ENCODE measurements at regions not wholly inside any gene's neighbourhood (a gene's known extent, or its start where the extent isn't known, plus 50 kb on each side); places are given as distances from the start of the nearest gene placed in this dataset.

DNA sequence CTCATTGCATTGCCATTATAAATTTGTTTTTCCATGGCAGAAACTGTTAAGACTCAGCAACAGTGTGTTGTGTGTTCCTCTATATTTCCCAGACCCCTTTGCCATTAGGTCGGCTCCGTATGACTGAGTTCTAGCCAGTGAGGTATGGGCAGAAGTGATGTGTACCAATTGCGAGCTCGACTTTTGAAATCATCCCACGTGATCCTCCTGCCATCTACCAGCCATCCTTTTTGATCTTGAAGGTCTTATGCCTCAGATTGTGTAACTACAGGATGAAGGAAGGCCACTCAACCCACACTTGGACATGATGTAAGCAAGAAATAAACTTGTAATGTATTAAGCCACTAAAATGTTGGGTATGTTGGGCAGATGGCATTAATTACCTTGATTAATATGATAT is 562.3 kb downstream of the PDCD6IP start:
- intact Hi-C loops (cut with micrococcal nuclease): no loop called here
- Mint-ChIP-seq H3K4me3 (no peak overlapping the region), H3K4me1 (peaks cover 10% of the 10 kb centered on the region), H3K27ac (no peak overlapping the region), H3K27me3 (no peaks in the 10 kb centered on the region), H3K36me3 (ENCODE audit: low read depth) (no peaks in the 10 kb centered on the region), H3K9me3 (no peaks in the 10 kb centered on the region)
- DNase-seq (no peak), ATAC-seq (ENCODE audit: low read depth) (no peak)
- ChIA-PET CTCF (no interaction called here), POLR2A (no interaction called here)
- TF ChIP-seq, protein P1, sequence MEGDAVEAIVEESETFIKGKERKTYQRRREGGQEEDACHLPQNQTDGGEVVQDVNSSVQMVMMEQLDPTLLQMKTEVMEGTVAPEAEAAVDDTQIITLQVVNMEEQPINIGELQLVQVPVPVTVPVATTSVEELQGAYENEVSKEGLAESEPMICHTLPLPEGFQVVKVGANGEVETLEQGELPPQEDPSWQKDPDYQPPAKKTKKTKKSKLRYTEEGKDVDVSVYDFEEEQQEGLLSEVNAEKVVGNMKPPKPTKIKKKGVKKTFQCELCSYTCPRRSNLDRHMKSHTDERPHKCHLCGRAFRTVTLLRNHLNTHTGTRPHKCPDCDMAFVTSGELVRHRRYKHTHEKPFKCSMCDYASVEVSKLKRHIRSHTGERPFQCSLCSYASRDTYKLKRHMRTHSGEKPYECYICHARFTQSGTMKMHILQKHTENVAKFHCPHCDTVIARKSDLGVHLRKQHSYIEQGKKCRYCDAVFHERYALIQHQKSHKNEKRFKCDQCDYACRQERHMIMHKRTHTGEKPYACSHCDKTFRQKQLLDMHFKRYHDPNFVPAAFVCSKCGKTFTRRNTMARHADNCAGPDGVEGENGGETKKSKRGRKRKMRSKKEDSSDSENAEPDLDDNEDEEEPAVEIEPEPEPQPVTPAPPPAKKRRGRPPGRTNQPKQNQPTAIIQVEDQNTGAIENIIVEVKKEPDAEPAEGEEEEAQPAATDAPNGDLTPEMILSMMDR (IDR thresholded peaks at IDR 0.05): no peak

DNA sequence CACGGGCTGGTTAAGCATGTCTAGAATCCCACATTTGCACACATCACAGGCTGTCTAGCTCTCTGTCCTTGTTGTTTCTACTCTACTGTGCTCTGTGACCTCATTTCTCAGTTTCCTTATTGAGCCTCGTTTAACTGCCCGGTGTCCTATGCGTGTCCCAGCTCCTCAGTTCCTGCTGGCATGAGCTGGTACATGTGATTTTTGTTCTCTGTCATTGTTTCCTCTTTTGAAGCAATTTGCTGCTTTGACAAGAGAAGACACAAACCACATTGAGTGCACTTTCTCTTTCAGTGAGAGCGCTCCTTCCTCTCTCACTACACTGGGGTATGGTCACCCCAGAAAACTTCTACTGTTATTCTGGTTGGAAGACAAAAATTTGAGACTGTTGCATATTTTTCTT is 563.5 kb downstream of the PDCD6IP start:
- peak; percentile 52 for ATAC-seq (ENCODE audit: low read depth)

DNA sequence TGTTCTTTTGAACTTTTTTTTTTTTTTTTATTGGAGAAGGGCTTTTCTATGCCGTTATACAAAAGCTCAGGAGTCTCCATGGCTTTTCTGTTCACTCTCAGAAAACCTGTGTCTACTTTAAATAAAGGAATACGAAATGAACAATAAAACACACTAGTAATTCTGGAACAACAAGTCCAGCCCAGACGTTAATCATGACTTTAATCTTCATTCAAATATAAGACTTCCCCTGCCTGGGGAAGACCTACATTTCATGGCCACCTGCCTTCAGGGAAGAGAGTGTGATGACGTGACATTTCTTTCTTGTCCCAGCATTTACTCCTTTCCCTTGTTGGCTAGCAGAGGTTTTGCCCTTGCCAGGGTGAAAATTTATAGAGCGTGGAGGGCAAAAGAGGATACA is 564.5 kb downstream of the PDCD6IP start:
- Mint-ChIP-seq H3K27me3 (no peaks in the 10 kb centered on the region), H3K9me3 (no peaks in the 10 kb centered on the region), H3K27ac (no peak overlapping the region), H3K4me3 (no peak overlapping the region), H3K36me3 (ENCODE audit: low read depth) (no peaks in the 10 kb centered on the region), H3K4me1 (peaks cover 10% of the 10 kb centered on the region)
- ChIA-PET CTCF (no interaction called here), POLR2A (no interaction called here)
- TF ChIP-seq, protein P1 (IDR thresholded peaks at IDR 0.05): no peak
- ATAC-seq (ENCODE audit: low read depth) (no peak), DNase-seq (no peak)
- intact Hi-C loops (cut with micrococcal nuclease): no loop called here

More for the DNA sequence above, 563.5 kb downstream of the PDCD6IP start:
- peak overlapping the region; percentile 8 for H3K4me3 Mint-ChIP-seq
- POLR2A ChIA-PET: no interaction called here
- intact Hi-C loops (cut with micrococcal nuclease): no loop called here
- H3K4me1 Mint-ChIP-seq: peaks cover 10% of the 10 kb centered on the region
- TF ChIP-seq, protein P1 (IDR thresholded peaks at IDR 0.05): no peak
- no peaks in the 10 kb centered on the region for H3K9me3 Mint-ChIP-seq
- no peaks in the 10 kb centered on the region for H3K36me3 Mint-ChIP-seq (ENCODE audit: low read depth)
- no peak overlapping the region for H3K27ac Mint-ChIP-seq
- CTCF ChIA-PET: no interaction called here
- H3K27me3 Mint-ChIP-seq: no peaks in the 10 kb centered on the region
- no peak for DNase-seq

DNA sequence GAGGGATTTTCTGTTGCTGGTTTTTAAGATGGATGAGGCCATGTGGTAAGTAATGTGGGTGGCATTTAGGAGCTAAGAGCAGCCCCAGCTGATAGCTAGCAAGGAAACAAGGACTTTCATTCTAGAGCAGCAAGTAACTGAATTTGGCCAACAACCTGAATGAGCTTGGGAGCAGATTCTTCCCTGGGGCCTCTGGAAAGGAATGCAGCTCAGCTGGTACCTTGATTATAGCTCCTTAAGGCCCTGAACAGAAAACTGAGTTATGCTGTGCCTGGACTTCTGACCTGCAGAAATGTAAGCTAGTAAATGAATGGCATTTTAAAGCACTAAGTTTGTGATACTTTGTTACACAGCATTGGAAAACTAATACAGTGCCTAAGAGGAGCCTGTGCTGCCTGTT is 565.5 kb downstream of the PDCD6IP start:
- Mint-ChIP-seq H3K9me3 (no peaks in the 10 kb centered on the region), H3K4me1 (peaks cover 10% of the 10 kb centered on the region), H3K4me3 (no peak overlapping the region), H3K36me3 (ENCODE audit: low read depth) (no peaks in the 10 kb centered on the region), H3K27me3 (no peaks in the 10 kb centered on the region), H3K27ac (no peak overlapping the region)
- DNase-seq: no peak
- intact Hi-C loops (cut with micrococcal nuclease): no loop called here
- ChIA-PET POLR2A (no interaction called here), CTCF (no interaction called here)
- no peak for ATAC-seq (ENCODE audit: low read depth)
- TF ChIP-seq, protein P1 (IDR thresholded peaks at IDR 0.05): no peak

DNA sequence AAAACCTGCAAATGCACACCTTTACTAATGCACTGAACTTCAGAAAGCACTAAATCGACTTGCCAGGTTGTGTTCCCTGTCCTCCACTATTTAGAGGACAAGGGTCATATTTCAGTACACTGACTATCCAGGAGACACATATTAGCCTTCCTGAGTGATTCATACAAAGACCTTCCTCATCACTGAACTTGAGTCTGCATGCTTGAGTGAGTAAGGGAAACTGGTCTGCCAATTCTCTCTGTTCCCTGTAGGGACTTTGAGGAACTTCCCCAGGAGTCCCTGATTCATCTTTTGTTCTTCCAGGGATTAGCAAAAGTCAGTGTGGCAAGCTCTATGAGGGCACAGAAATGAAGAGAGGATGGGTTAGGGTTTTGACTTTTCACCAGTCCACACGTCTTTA is 565.9 kb downstream of the PDCD6IP start:
- Mint-ChIP-seq H3K36me3 (ENCODE audit: low read depth) (no peaks in the 10 kb centered on the region), H3K4me1 (peaks cover 10% of the 10 kb centered on the region), H3K4me3 (no peak overlapping the region), H3K27ac (no peak overlapping the region), H3K9me3 (no peaks in the 10 kb centered on the region), H3K27me3 (no peaks in the 10 kb centered on the region)
- ATAC-seq (ENCODE audit: low read depth): no peak
- CTCF ChIA-PET: no interaction called here
- TF ChIP-seq, protein P1 (IDR thresholded peaks at IDR 0.05): no peak
- no peak for DNase-seq
- POLR2A ChIA-PET: no interaction called here
- intact Hi-C loops (cut with micrococcal nuclease): no loop called here

Data from activated B cell treated with CpG ODN at 0.5 μM for 24 hours (primary cell).